Occipital lobe (tissue), 2 donors: ENCODE measurements at regions not wholly inside any gene's neighbourhood (a gene's known extent, or its start where the extent isn't known, plus 50 kb on each side); places are given as distances from the start of the nearest gene placed in this dataset. TPM values are rescaled to one million over a fixed set of nuclear protein-coding genes. Genes with fewer than 3 reads are reported as not detected.

ENCODE experiments used
- DNase-seq: peaks from one replicate; lab custom pipeline; 2025; lab: John Stamatoyannopoulos, UW
- small RNA-seq: library from RNA; depleted of rRNA; stranded (forward); fragments of <200 nt; gene quantifications from one replicate; pipeline ENCODE3, GENCODE V24; 2014

DNA sequence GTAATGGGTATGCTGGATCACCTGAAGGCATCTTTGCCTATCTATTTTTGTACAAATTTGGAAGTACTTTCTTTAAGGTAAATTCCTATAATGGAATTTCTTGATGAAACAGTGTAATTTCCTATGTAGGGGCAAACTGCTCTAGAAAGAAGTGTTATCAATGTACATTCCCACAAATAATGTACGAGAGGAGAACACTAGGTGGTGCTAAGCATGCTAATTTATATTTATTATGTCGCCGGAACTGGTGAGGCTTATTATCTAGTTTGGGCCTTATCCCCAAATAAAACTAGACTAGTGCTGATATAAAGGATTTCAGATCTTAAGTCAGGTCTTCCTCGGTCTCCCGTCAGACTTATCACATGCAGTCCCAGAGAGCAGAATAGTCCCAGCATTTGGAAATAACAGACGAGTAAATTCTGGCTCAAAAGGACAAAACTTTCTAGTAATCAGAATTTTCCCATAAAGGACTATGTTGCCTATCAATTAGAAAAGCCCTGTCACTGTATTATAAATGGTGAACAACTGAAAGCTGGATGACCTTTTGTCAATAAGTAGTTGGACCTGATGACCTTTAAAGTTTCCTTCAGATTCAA, 86.9 kb upstream of the RBBP8 start:
- DNase-seq: no peak

DNA sequence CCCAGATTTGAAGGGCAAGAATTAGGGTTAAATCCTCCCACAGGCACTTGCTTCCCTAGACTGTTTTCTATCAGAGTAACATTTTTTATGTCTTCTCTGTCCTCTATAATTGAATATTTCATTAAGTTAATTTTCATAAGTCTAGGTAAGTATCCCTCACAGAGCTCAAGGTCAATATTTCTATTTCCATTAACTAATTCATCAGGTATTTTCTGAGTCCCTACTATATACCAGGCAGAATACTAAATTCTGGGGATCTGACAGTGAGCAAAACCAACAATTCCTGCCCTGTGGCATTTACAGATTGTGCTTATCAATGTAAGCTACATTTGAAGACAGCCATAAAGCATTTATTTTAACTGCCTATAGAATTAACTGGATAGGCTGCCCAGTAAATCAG, 86.4 kb upstream of the RBBP8 start:
- DNase-seq: no peak

DNA sequence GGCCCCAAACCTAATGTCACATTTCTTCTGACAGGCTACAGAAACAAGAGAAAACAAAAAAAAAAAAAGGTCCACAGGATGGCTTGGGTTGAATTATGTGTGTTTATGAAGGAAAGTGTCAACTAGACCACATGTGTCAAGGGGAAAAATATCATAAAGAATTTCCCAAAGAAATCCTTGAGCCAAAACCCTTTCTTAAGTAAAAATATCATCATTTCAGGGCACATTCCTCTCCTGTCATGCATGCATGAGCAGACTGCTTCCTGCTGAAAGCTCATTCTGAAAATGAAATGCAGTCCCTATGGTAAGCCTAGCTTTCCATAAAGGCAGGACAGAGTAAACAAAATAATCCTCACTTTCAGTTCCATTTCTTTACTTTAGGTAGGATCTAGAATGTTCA, 85.7 kb upstream of the RBBP8 start:
- DNase-seq: no peak

DNA sequence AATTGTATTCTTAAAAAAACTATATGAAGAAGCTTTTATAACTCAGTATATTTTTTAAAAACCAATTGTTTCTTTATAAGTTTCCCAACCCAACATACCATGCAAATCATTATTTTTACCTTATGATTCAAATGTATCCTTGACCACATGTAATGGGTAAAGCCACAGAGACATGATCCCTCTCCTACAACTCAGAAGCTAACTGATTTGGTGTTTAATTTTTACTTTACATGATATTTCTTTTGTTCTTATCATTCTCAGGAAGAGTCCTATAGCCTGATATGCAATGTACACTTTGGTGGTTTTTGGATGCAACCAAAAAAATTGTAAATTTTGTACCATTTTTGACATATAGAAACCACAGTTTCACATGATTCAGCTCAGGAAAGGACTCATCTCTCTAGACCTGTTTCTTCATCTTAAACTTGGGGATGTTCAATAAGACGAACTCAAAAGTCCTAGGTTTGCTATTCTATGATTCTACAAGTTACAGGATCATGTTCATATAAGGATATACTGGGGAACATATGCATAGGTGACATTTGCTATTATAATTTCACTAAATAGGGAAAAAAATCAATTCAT, 85.2 kb upstream of the RBBP8 start:
- no peak for DNase-seq

DNA sequence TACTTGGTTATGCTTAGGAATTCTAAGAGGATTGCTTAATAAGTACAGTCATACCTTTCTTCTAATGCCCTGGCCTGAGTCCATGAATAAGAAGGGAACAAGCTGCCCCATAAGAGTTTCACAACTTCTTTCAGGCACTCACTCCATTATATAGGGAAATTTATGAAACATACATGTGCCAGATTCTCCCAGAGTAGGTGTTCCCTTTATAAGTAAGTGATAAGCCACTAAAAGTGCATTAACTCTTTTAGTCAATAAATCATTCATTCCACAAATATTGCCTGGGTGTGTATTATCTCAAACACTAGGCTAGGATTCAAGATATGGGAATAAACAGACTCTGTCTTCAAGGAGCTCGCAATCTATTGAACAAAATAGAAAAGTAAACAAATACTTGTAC, 84.5 kb upstream of the RBBP8 start:
- no peak for DNase-seq

DNA sequence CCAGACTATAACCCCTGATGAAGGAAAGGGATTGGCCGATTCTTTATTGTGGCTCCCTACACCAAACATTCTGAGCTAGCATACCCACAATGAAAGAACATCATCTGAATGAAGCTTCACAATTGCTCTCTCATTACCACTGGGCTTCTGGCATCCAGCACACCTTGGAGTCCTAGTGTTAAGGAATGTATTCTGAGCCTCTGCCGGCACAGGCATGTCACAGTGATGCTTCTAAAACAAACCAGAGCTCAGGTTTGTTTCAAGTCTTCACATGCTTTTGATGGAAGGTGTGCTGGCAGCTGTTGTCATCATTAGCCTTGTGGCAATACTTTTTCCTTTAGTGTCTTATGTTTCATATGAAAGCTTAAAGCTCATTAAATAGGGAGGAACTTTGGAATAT, 76.3 kb upstream of the RBBP8 start:
- no peak for DNase-seq

DNA sequence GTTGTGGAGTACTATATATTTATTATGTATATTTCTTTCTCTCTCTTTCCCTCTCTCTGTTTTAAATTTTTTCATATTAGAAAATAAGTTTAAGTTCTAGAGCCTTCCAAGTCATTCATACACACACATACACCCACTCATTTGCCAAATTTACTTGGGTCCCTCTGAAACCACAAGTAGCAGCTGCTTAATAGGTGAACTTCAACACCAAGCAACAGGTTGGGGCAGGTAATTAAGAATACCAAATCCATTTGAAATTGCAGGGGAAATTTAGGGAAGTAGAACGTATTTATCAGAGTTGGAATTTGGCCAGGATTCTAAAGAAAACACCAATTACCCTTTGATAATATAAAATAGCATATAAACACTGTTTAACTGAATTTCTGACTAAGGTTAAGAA, 75.0 kb upstream of the RBBP8 start:
- DNase-seq: no peak

DNA sequence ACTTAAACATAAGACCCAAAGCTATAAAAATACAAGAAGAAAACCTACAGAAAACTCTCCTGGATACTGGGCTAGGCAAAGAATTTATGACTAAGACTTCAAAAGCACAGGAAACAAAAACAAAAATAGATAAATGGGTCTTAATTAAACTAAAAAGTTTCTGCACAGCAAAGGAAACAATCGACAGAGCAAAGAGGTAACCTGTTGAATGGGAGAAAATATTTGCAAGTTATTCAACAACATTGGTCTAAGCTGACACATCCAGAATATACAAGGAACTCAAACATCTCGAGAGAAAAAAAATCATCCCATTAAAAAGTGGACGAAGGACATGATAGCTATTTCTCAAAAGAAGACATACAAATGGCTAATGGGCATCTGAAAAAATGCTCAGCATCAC, 72.3 kb upstream of the RBBP8 start:
- DNase-seq: no peak

DNA sequence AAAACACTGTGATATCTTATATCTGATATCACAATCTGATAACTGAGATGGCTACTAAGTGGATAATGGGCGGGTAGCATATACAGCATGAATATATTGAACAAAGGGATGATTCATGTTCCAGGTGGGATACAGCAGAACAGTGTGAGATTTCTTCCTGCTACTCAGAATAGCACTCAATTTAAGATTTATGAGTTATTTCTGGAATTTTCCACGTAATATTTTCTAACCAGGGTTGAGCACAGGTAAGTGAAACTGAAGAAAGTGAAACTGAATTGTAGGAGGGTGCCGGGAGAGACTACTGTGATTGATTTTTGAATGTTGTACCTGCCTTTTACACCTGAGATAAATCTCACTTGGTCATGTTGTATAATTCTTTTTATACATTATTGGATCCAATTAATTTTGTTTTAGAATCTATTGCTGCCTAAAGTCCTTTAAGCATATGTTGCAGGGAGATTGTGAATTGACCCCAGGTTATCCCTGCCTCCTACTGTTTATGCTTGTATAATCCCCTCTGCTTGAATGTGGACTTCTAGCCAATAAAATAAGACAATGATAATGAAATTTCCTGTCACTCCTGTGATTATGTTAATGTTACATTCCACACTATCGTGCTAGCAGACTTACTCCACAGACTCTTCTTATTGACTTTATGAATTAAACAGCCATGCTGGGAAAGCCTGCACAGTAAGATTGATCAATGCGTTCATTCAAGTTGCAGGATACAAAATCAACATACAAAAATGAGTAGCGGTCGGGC, 67.6 kb upstream of the RBBP8 start:
- DNase-seq: no peak

DNA sequence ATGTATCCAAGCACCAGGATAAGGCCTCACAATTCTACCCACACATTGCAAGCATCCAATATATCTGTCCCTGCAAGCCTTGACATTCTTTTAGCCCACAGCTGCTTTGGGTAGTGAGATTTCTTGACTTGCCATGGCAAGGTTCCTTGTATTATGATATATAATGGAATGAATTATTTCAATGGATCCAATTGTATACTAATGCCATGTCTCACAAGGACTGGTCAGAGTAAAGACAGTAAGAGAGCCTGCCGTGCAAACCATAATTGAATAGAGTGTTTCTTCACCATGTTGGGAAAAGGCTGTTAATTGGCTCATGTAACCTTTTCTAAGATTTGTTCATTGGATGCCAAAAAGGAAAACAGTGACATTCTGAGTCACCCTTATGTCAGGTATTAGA, 64.3 kb upstream of the RBBP8 start:
- no peak for DNase-seq

DNA sequence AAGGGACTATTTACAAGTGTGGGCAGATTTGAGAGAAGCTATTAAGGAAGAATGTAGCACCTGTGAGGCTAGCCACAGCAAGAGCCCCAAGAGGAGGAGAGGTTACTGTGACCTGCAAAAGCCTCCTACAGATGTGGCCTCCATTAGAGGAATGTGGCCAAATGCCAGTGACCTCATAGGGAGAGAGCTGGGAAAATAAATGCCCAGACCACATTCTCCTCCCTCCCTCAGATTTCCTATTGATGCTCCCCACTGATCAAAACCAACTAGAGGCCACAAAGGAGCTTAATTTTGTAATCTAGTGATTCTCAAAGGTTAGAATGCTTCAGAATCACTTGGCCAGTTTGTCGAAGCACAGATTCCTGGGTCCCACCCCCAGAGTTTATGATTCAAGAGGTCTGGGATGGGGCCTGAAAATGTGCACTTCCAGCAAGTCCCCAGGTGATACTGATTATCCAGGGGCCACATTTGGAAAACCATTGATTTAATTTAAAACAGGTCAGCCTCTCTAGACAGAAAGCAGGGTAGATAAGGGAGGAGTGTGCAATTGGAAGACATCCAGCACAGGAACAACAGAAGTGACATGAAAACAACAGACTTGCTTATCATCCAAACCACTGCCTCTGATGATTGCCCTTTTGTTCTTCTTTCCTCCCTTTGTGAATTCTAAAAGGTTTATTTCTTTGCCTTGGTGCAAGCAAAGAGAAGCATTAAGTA, 61.2 kb upstream of the RBBP8 start:
- no peak for DNase-seq

DNA sequence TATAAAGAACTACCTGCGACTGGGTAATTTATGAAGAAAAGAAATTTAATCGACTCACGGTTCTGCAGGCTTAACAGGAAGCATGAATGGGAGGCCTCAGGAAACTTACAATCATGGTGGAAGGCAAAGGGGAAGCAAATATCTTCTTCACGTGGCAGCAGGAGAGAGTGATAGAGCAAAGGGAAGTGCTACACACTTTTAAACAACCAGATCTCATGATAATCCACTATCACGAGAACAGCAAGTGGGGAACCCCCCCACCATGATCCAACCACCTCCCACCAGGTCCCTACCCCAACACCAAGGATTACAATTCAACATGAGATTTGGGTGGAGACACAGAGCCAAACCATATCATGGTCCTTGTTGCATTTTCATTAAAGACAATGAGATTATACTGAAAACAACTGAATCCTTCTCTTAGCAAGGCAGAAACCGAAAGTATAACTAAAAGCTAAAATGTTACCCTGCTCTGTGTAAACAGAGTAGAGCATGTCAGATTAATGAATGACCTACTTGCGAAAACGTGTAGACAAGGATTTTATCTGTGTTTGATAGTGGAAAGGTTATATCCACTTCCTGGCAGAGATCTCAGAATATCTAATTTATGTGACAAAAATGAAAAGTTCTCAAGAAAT, 60.1 kb upstream of the RBBP8 start:
- DNase-seq: no peak

DNA sequence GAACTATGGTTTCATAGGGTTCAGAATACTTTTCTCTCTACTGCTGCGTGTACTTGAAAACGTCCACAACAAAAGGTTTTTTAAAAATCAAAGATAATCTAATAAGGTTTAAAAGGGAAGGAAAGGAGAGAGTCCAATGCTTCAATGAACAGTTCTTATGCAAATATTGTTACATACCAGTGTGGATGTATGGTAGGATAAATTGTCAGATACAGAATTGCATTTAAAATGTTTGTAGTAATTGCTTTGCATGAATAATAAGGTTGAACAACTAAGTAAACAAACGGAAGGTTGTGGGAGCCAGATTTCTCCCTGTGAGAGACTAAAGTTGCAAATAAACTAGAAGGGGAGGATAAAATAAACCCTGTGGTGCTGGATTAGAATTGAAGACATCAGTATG, 53.8 kb upstream of the RBBP8 start:
- DNase-seq: no peak

DNA sequence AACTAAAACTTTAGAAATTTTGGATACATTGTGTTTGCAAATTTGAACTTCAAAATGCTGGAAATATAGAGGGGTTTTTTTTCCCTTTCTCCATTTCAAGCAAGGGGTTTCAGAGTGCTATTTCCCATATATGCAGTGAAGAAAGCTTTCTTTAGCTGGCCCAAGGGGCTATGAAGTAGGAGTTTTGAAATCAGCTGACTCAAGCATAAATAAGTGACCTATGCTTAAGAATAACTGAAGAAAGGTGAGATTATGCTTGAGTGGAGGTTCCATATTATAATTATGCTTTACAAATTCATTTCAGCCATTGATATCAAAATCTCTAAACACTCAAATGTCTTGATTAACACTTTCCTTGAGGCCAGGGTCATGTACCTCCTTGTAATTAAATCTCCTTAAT, 51.0 kb upstream of the RBBP8 start:
- DNase-seq: no peak

DNA sequence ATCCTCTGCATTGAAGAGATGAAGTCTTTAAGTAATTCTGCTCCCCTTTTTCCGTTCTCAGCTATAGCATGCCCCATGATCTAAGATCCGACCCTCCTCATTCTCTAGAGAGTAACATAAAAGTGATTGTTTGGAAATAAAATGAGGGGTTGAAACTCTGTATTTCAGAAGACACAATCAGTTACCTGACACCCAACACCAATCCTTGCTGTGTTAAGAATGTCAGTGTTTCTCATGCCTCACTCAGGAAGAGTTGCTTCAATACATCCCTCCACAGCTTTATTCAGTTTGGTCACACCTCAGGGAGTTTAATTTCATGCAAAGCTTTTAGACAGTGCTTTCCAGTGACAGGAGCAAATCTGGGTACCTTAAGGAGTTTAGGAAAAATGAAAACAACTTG, 49.9 kb upstream of the RBBP8 start:
- no peak for DNase-seq

Small RNAs in the stretch of these regions (small RNA-seq; reads per million reads assigned to genes)
- gene RNU6-1032P: not detected
